Uterus (tissue), 2 donors: ENCODE measurements at regions not wholly inside any gene's neighbourhood (a gene's known extent, or its start where the extent isn't known, plus 50 kb on each side); places are given as distances from the start of the nearest gene placed in this dataset.

Experiments used
- POLR2A ChIP-seq, 2 donors: fragments of 450-650 bp; IDR thresholded peaks; one replicate each; pipeline ENCODE4 v1.6.1; 2016; ENCODE audit warnings: antibody characterized with exemption in 2 of 2, mild to moderate bottlenecking in 1 of 2, moderate library complexity in 1 of 2
- TF ChIP-seq, protein P1 (sequence below), 4 experiments: fragments of 200-600 bp in 2 of 4; fragments of 450-650 bp in 2 of 4; sonication (generic) in 2 of 4; IDR thresholded peaks; one replicate each; pipeline ENCODE4 v1.5.1; 2016 to 2019; ENCODE audit warnings: antibody characterized with exemption in 4 of 4, mild to moderate bottlenecking in 2 of 4, moderate library complexity in 1 of 4

- TF ChIP-seq, protein P1, sequence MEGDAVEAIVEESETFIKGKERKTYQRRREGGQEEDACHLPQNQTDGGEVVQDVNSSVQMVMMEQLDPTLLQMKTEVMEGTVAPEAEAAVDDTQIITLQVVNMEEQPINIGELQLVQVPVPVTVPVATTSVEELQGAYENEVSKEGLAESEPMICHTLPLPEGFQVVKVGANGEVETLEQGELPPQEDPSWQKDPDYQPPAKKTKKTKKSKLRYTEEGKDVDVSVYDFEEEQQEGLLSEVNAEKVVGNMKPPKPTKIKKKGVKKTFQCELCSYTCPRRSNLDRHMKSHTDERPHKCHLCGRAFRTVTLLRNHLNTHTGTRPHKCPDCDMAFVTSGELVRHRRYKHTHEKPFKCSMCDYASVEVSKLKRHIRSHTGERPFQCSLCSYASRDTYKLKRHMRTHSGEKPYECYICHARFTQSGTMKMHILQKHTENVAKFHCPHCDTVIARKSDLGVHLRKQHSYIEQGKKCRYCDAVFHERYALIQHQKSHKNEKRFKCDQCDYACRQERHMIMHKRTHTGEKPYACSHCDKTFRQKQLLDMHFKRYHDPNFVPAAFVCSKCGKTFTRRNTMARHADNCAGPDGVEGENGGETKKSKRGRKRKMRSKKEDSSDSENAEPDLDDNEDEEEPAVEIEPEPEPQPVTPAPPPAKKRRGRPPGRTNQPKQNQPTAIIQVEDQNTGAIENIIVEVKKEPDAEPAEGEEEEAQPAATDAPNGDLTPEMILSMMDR (IDR thresholded peaks at IDR 0.05), result no peak
- no peak for TF ChIP-seq POLR2A (IDR thresholded peaks at IDR 0.05)
Observed at GRCh38 chr2:83959266-83959665, 499.8 kb downstream of the SUCLG1 start.
